PC-3 (cell line): ENCODE measurements at regions not wholly inside any gene's neighbourhood (a gene's known extent, or its start where the extent isn't known, plus 50 kb on each side); places are given as distances from the start of the nearest gene placed in this dataset.

Experiments used
- EZH2 ChIP-seq: fragments of 300-600 bp; sonication (generic); IDR thresholded peaks from one replicate; pipeline ENCODE4 v1.6.1; 2017; ENCODE audit warnings: antibody characterized with exemption, mild to moderate bottlenecking, low read length; ENCODE audit not compliant: unreplicated experiment
- TF ChIP-seq, protein P1 (sequence below): fragments of 300-600 bp; sonication (generic); conservative IDR thresholded peaks from 2 replicates; pipeline ENCODE4 v1.5.1; 2017; ENCODE audit warnings: antibody characterized with exemption, low read depth, mild to moderate bottlenecking, low read length

DNA sequence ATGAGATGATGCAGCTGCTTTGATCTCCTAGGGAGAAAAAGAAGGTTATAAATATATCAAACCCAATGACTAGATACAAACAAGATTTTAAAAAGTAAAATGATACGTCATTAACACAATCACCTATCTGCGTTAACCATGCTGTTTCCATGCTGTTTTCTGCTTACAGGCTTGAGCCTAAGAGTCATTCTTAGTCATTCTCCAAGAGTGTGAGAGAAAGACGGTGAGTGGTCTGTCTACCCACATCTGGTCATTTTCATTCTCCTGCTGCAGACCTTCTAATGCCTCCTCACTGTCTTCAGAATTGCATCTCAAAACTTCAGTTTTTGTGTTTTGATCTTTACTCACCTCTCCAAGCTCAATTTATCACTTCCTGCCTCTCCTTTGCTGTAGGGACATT is 98.0 kb upstream of the ELMO1 start:
- TF ChIP-seq, protein P1, sequence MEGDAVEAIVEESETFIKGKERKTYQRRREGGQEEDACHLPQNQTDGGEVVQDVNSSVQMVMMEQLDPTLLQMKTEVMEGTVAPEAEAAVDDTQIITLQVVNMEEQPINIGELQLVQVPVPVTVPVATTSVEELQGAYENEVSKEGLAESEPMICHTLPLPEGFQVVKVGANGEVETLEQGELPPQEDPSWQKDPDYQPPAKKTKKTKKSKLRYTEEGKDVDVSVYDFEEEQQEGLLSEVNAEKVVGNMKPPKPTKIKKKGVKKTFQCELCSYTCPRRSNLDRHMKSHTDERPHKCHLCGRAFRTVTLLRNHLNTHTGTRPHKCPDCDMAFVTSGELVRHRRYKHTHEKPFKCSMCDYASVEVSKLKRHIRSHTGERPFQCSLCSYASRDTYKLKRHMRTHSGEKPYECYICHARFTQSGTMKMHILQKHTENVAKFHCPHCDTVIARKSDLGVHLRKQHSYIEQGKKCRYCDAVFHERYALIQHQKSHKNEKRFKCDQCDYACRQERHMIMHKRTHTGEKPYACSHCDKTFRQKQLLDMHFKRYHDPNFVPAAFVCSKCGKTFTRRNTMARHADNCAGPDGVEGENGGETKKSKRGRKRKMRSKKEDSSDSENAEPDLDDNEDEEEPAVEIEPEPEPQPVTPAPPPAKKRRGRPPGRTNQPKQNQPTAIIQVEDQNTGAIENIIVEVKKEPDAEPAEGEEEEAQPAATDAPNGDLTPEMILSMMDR: no peak
- TF ChIP-seq EZH2: no peak
